T-helper 1 cell (primary cell): ENCODE measurements at regions not wholly inside any gene's neighbourhood (a gene's known extent, or its start where the extent isn't known, plus 50 kb on each side); places are given as distances from the start of the nearest gene placed in this dataset.

Experiments used
- DNase-seq, 5 donors: peaks; one replicate each; pipeline ENCODE4 v3.0.0-alpha.2; 2012 to 2020

GRCh38 chr20:6831461-6831860 lies 64.0 kb downstream of the BMP2 start:
- DNase-seq = no peak

GRCh38 chr20:6832811-6833210 lies 65.3 kb downstream of the BMP2 start:
- no peak for DNase-seq

- DNase-seq = no peak
Measured at GRCh38 chr20:6835609-6836008, 68.1 kb downstream of the BMP2 start.

GRCh38 chr20:6836821-6837374 lies 69.4 kb downstream of the BMP2 start:
- no peak for DNase-seq

GRCh38 chr20:6837730-6838129 lies 70.2 kb downstream of the BMP2 start:
- no peak for DNase-seq

- no peak for DNase-seq
Measured at GRCh38 chr20:6838181-6838826, 70.8 kb downstream of the BMP2 start.

- DNase-seq = no peak
Measured at GRCh38 chr20:6841128-6841527, 73.6 kb downstream of the BMP2 start.

GRCh38 chr20:6845141-6845540 lies 77.7 kb downstream of the BMP2 start:
- DNase-seq = no peak

GRCh38 chr20:6848041-6848440 lies 80.6 kb downstream of the BMP2 start:
- no peak for DNase-seq

GRCh38 chr20:6848992-6849391 lies 81.5 kb downstream of the BMP2 start:
- DNase-seq = no peak

GRCh38 chr20:6851136-6851535 lies 83.7 kb downstream of the BMP2 start:
- no peak for DNase-seq

GRCh38 chr20:6852478-6852877 lies 85.0 kb downstream of the BMP2 start:
- no peak for DNase-seq

GRCh38 chr20:6855104-6855503 lies 87.6 kb downstream of the BMP2 start:
- no peak for DNase-seq

- DNase-seq = no peak
Measured at GRCh38 chr20:6855796-6856195, 88.3 kb downstream of the BMP2 start.

- no peak for DNase-seq
Measured at GRCh38 chr20:6857927-6858326, 90.4 kb downstream of the BMP2 start.

GRCh38 chr20:6863355-6863754 lies 95.9 kb downstream of the BMP2 start:
- no peak for DNase-seq

- no peak for DNase-seq
Measured at GRCh38 chr20:6863798-6864201, 96.3 kb downstream of the BMP2 start.

GRCh38 chr20:6864740-6865139 lies 97.3 kb downstream of the BMP2 start:
- no peak for DNase-seq

GRCh38 chr20:6866741-6867140 lies 99.3 kb downstream of the BMP2 start:
- DNase-seq = no peak

- no peak for DNase-seq
Measured at GRCh38 chr20:6868861-6869260, 101.4 kb downstream of the BMP2 start.

- DNase-seq = no peak
Measured at GRCh38 chr20:6870559-6870958, 103.1 kb downstream of the BMP2 start.

- no peak for DNase-seq
Measured at GRCh38 chr20:6877633-6878032, 110.1 kb downstream of the BMP2 start.

- no peak for DNase-seq
Measured at GRCh38 chr20:6882561-6883291, 115.2 kb downstream of the BMP2 start.

GRCh38 chr20:6884114-6884513 lies 116.6 kb downstream of the BMP2 start:
- no peak for DNase-seq
